ENCODE measurements at regions not wholly inside any gene's neighbourhood (a gene's known extent, or its start where the extent isn't known, plus 50 kb on each side); places are given as distances from the start of the nearest gene placed in this dataset.

GRCh38 chr12:98354520-98355035 lies 160.8 kb upstream of the TMPO start:
- TF ChIP-seq CTCF (conservative IDR thresholded peaks at IDR 0.05; ENCODE audit: low read length) (no peak), EZH2phosphoT487 (IDR thresholded peaks at IDR 0.05; ENCODE audit: borderline replicate concordance, low read depth, low read length) (no peak)
